Lower leg skin (tissue), 3 donors: ENCODE measurements at regions not wholly inside any gene's neighbourhood (a gene's known extent, or its start where the extent isn't known, plus 50 kb on each side); places are given as distances from the start of the nearest gene placed in this dataset.
"Not testable (repeated sequence)": the region's sequence is repeated elsewhere in the genome, so short reads cannot be mapped to it uniquely, and the experiment has no call there.

Experiments
- DNase-seq, 2 donors: peaks; one replicate each; pipeline ENCODE4 v3.0.0-alpha.2; 2019; ENCODE audit warnings: low spot score in 2 of 2
- H3K4me3 ChIP-seq: fragments of 200-600 bp; sonication (generic); 2 replicates; pipeline ENCODE4 v1.5.1; 2017; ENCODE audit warnings: mild to moderate bottlenecking, low read depth; ENCODE audit not compliant: poor library complexity, severe bottlenecking
- WGBS, 2 donors: methylation state at CpG; one replicate each; pipeline ENCODE4 v1.1.5; 2018; 5-methylcytosine and 5-hydroxymethylcytosine counted together
- intact Hi-C: fragments of 100-400 bp; cut with DNase I; formaldehyde crosslinking; loops from one replicate; pipeline ENCODE4 v1.15.0; 2023; ENCODE audit warnings: low total_unique reads

DNA sequence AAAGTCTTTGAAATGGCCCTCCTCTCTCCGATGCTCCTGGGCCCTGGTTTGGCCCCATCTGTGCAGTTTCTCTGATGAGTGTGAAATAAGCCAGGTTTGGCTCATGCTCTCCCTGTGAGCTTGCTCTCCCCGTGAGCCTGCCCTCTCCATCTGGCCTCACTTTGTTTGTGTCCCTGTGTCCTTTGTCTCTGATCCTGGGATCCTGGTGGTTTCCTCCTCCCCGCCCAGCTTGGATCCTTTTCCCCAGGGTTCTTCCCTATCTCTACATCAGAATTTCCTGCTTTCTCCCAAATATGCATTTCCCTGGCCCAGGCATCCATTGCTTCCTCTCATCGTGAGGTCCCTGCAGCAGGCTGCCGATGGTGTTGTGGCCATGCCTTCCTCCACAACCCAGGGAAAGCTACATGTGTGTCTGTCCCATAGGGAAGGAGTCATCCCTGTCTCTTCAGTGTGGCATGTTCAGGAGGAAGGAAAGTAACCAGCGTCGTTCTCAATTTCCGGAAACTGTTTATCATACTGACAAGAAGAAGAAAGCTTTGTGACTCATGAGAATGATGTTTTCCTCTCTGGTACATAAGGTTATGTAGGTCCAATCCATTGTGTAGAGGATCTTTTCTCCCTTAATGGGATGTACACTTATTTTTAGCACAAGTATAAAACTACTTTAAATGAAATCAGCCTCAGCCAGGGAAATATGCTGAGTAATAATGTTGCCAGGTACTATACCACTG lies 956.6 kb downstream of the SPATA31A6 start:
- WGBS, 2 donors, result 63 to 86% methylated on average over 6 to 8 of the region's 8 CpGs
- DNase-seq, result peak in 1 of 2 donors; percentile 25
- intact Hi-C loops, H3K4me3 ChIP-seq: not testable (repeated sequence)
